ENCODE measurements at regions not wholly inside any gene's neighbourhood (a gene's known extent, or its start where the extent isn't known, plus 50 kb on each side); places are given as distances from the start of the nearest gene placed in this dataset.

GRCh38 chr13:74570834-74571233, 436.6 kb upstream of the KLF12 start:
- DNase-seq (no peak), ATAC-seq (ENCODE audit: insufficient read depth, low FRiP score) (no peak)
- Histone ChIP-seq H3K9ac (ENCODE audit: insufficient read depth in 1 of 2, low read length in 2 of 2) (no peak overlapping the region), H3K27me3 (ENCODE audit: control insufficient read depth in 3 of 3, insufficient read depth in 3 of 3, low read length in 2 of 3) (peaks cover 0 to 2% (median 0%) of the 10 kb centered on the region in 3 donors), H3K4me3 (no peak overlapping the region), H3K9me3 (ENCODE audit: control insufficient read depth in 4 of 4, insufficient read depth in 3 of 4, low read length in 3 of 4) (no peaks in the 10 kb centered on the region), H3K36me3 (ENCODE audit: control insufficient read depth in 4 of 4, insufficient read depth in 4 of 4, low read length in 4 of 4) (no peaks in the 10 kb centered on the region), H3K27ac (ENCODE audit: low read depth in 1 of 2, low read length in 1 of 2) (no peak overlapping the region), H3K4me1 (ENCODE audit: control insufficient read depth in 5 of 5, insufficient read depth in 5 of 5, low read length in 5 of 5) (peaks cover 0 to 20% (median 0%) of the 10 kb centered on the region in 5 donors)
- 87 to 89% methylated on average over 2 of the region's 2 CpGs for WGBS, 2 donors
- no peak for TF ChIP-seq CTCF (IDR thresholded peaks at IDR 0.05; ENCODE audit: control extremely low read depth, extremely low read depth)

GRCh38 chr13:74570046-74570445, 435.8 kb upstream of the KLF12 start:
- ATAC-seq (ENCODE audit: insufficient read depth, low FRiP score) = no peak
- TF ChIP-seq CTCF (IDR thresholded peaks at IDR 0.05; ENCODE audit: control extremely low read depth, extremely low read depth) = no peak
- Histone ChIP-seq H3K9ac (ENCODE audit: insufficient read depth in 1 of 2, low read length in 2 of 2) (no peak overlapping the region), H3K27me3 (ENCODE audit: control insufficient read depth in 3 of 3, insufficient read depth in 3 of 3, low read length in 2 of 3) (peaks cover 0 to 2% (median 0%) of the 10 kb centered on the region in 3 donors), H3K36me3 (ENCODE audit: control insufficient read depth in 4 of 4, insufficient read depth in 4 of 4, low read length in 4 of 4) (no peaks in the 10 kb centered on the region), H3K4me1 (ENCODE audit: control insufficient read depth in 5 of 5, insufficient read depth in 5 of 5, low read length in 5 of 5) (peaks cover 0 to 15% (median 0%) of the 10 kb centered on the region in 5 donors), H3K9me3 (ENCODE audit: control insufficient read depth in 4 of 4, insufficient read depth in 3 of 4, low read length in 3 of 4) (no peaks in the 10 kb centered on the region), H3K4me3 (no peak overlapping the region), H3K27ac (ENCODE audit: low read depth in 1 of 2, low read length in 1 of 2) (no peak overlapping the region)
- WGBS, 2 donors = 86 to 90% methylated on average over 1 of the region's 1 CpG
- no peak for DNase-seq

- H3K27me3 ChIP-seq (ENCODE audit: control insufficient read depth in 3 of 3, insufficient read depth in 3 of 3, low read length in 2 of 3) = peaks cover 0 to 2% (median 0%) of the 10 kb centered on the region in 3 donors
- 0% methylated on average over 1 of the region's 1 CpG for WGBS, 2 donors
- ATAC-seq (ENCODE audit: insufficient read depth, low FRiP score) = no peak
- no peak for TF ChIP-seq CTCF (IDR thresholded peaks at IDR 0.05; ENCODE audit: control extremely low read depth, extremely low read depth)
- no peak overlapping the region for H3K9ac ChIP-seq (ENCODE audit: insufficient read depth in 1 of 2, low read length in 2 of 2)
- H3K9me3 ChIP-seq (ENCODE audit: control insufficient read depth in 4 of 4, insufficient read depth in 3 of 4, low read length in 3 of 4) = no peaks in the 10 kb centered on the region
- H3K36me3 ChIP-seq (ENCODE audit: control insufficient read depth in 4 of 4, insufficient read depth in 4 of 4, low read length in 4 of 4) = no peaks in the 10 kb centered on the region
- H3K4me1 ChIP-seq (ENCODE audit: control insufficient read depth in 5 of 5, insufficient read depth in 5 of 5, low read length in 5 of 5) = peaks cover 0 to 12% (median 0%) of the 10 kb centered on the region in 5 donors
- no peak overlapping the region for H3K4me3 ChIP-seq
- DNase-seq = peak in 2 of 3 donors; percentile 23 to 42
- no peak overlapping the region for H3K27ac ChIP-seq (ENCODE audit: low read depth in 1 of 2, low read length in 1 of 2)
Observed at GRCh38 chr13:74569251-74569650, 435.0 kb upstream of the KLF12 start.

GRCh38 chr13:74567485-74567884, 433.3 kb upstream of the KLF12 start:
- ATAC-seq (ENCODE audit: insufficient read depth, low FRiP score) = no peak
- H3K9ac ChIP-seq (ENCODE audit: insufficient read depth in 1 of 2, low read length in 2 of 2) = no peak overlapping the region
- WGBS, 2 donors = 73 to 86% methylated on average over 3 of the region's 3 CpGs
- DNase-seq = peak in 2 of 3 donors; percentile 38 to 51
- no peaks in the 10 kb centered on the region for H3K36me3 ChIP-seq (ENCODE audit: control insufficient read depth in 4 of 4, insufficient read depth in 4 of 4, low read length in 4 of 4)
- no peaks in the 10 kb centered on the region for H3K9me3 ChIP-seq (ENCODE audit: control insufficient read depth in 4 of 4, insufficient read depth in 3 of 4, low read length in 3 of 4)
- no peak overlapping the region for H3K4me3 ChIP-seq
- peaks cover 0 to 2% (median 0%) of the 10 kb centered on the region in 3 donors for H3K27me3 ChIP-seq (ENCODE audit: control insufficient read depth in 3 of 3, insufficient read depth in 3 of 3, low read length in 2 of 3)
- no peak for TF ChIP-seq CTCF (IDR thresholded peaks at IDR 0.05; ENCODE audit: control extremely low read depth, extremely low read depth)
- no peak overlapping the region for H3K27ac ChIP-seq (ENCODE audit: low read depth in 1 of 2, low read length in 1 of 2)
- H3K4me1 ChIP-seq (ENCODE audit: control insufficient read depth in 5 of 5, insufficient read depth in 5 of 5, low read length in 5 of 5) = peaks cover 0 to 12% (median 0%) of the 10 kb centered on the region in 5 donors
